ENCODE measurements at regions not wholly inside any gene's neighbourhood (a gene's known extent, or its start where the extent isn't known, plus 50 kb on each side); places are given as distances from the start of the nearest gene placed in this dataset.

GRCh38 chr1:199854686-199855321, 172.7 kb upstream of the NR5A2 start (continued):
- TF ChIP-seq ATF2 (tag by site-specific recombination; IDR thresholded peaks at IDR 0.05; ENCODE audit: low read depth) (no peak), KLF17 (tag by site-specific recombination; IDR thresholded peaks at IDR 0.05) (no peak), ZNF398 (tag by site-specific recombination; IDR thresholded peaks at IDR 0.05) (no peak), ZNF514 (tag by site-specific recombination; IDR thresholded peaks at IDR 0.05) (no peak), ZNF266 (tag by site-specific recombination; IDR thresholded peaks at IDR 0.05; ENCODE audit: low read depth) (no peak), ZNF184 (tag by site-specific recombination; IDR thresholded peaks at IDR 0.05) (no peak)

- no peak overlapping the region for H3K4me3 ChIP-seq (ENCODE audit: low read depth, low read length)
- TF ChIP-seq ZBTB44 (tag by site-specific recombination; IDR thresholded peaks at IDR 0.05) (no peak), MYNN (tag by site-specific recombination; IDR thresholded peaks at IDR 0.05; ENCODE audit: borderline replicate concordance) (no peak), KLF7 (tag by site-specific recombination; IDR thresholded peaks at IDR 0.05; ENCODE audit: borderline replicate concordance) (no peak), ZBTB10 (tag by site-specific recombination; IDR thresholded peaks at IDR 0.05) (no peak), ZNF645 (tag by site-specific recombination; IDR thresholded peaks at IDR 0.05) (no peak), ZNF558 (tag by site-specific recombination; IDR thresholded peaks at IDR 0.05) (no peak), ZNF175 (tag by site-specific recombination; IDR thresholded peaks at IDR 0.05) (no peak), EGR2 (tag by site-specific recombination; IDR thresholded peaks at IDR 0.05; ENCODE audit: low read depth) (no peak), TRIM28 (IDR thresholded peaks at IDR 0.05; ENCODE audit: borderline replicate concordance, low read length) (no peak), ZNF548 (tag by site-specific recombination; IDR thresholded peaks at IDR 0.05) (no peak), ZNF747 (tag by site-specific recombination; IDR thresholded peaks at IDR 0.05) (no peak), SP7 (tag by site-specific recombination; IDR thresholded peaks at IDR 0.05) (no peak), ZNF529 (tag by site-specific recombination; IDR thresholded peaks at IDR 0.05; ENCODE audit: insufficient replicate concordance) (no peak), ZNF707 (tag by site-specific recombination; IDR thresholded peaks at IDR 0.05) (no peak), ZNF302 (tag by site-specific recombination; IDR thresholded peaks at IDR 0.05; ENCODE audit: low read depth) (no peak), ZNF311 (tag by site-specific recombination; IDR thresholded peaks at IDR 0.05; ENCODE audit: borderline replicate concordance) (no peak), ZNF391 (tag by site-specific recombination; IDR thresholded peaks at IDR 0.05; ENCODE audit: borderline replicate concordance, low read depth) (no peak), ZNF324 (tag by site-specific recombination; IDR thresholded peaks at IDR 0.05) (no peak)
- no peaks in the 10 kb centered on the region for H3K9me3 ChIP-seq (ENCODE audit: control insufficient read depth, insufficient read depth, low read depth, low read length)
- CTCF ChIA-PET, result no interaction called here
- H3K36me3 ChIP-seq (ENCODE audit: control insufficient read depth in 2 of 2, insufficient read depth in 1 of 2, low read length in 2 of 2), result no peaks in the 10 kb centered on the region
- no peaks in the 10 kb centered on the region for H3K4me1 ChIP-seq (ENCODE audit: control insufficient read depth, insufficient read depth, low read length)
- POLR2A ChIA-PET, result no interaction called here
- no peak overlapping the region for H3K27ac ChIP-seq (ENCODE audit: extremely low read depth, low read depth, low read length)
These were observed 171.9 kb upstream of the NR5A2 start for GRCh38 chr1:199855580-199855979.

Measured in HEK293 (cell line).